ENCODE measurements at regions not wholly inside any gene's neighbourhood (a gene's known extent, or its start where the extent isn't known, plus 50 kb on each side); places are given as distances from the start of the nearest gene placed in this dataset.

GRCh38 chr12:17503742-17504141 lies 586.3 kb downstream of the RERGL start:
- ATAC-seq (ENCODE audit: low read depth), result no peak
- H3K36me3 Mint-ChIP-seq, result no peaks in the 10 kb centered on the region

DNA sequence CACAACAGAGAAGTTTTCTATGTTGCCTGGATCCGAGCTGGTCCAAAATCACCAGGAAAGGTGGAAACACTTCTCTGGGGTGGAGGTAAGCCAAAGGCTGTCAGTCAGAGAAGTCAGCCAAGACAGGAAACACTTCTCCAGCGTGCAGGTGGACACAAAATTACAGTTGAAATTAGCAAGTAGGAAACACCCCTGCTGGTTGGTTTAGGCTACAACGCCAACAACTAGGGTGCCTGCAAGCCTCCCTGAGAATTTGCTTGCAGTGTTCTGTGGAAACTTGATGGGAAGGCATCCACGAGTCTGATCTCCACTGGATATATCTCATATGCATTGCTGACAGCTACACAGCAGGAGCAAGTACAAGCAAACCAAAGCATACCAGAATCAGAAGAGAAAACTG lies 600.5 kb downstream of the RERGL start:
- peaks cover 5% of the 10 kb centered on the region for H3K9me3 Mint-ChIP-seq
- no peak for ATAC-seq (ENCODE audit: low read depth)

More at GRCh38 chr12:17503742-17504141, 586.3 kb downstream of the RERGL start:
- POLR2A ChIA-PET, result no interaction called here
- no peak for DNase-seq
- H3K4me3 Mint-ChIP-seq, result no peak overlapping the region
- H3K27ac Mint-ChIP-seq, result no peak overlapping the region
- no peaks in the 10 kb centered on the region for H3K4me1 Mint-ChIP-seq
- H3K27me3 Mint-ChIP-seq, result no peaks in the 10 kb centered on the region
- H3K9me3 Mint-ChIP-seq, result peaks cover 3% of the 10 kb centered on the region

GRCh38 chr12:17478908-17479673 lies 610.9 kb downstream of the RERGL start:
- H3K27ac Mint-ChIP-seq, result no peak overlapping the region
- POLR2A ChIA-PET, result no interaction called here
- no peak for DNase-seq
- H3K36me3 Mint-ChIP-seq, result no peaks in the 10 kb centered on the region
- no peaks in the 10 kb centered on the region for H3K4me1 Mint-ChIP-seq
- no peak for ATAC-seq (ENCODE audit: low read depth)
- H3K27me3 Mint-ChIP-seq, result no peaks in the 10 kb centered on the region
- no peak overlapping the region for H3K4me3 Mint-ChIP-seq
- peaks cover 16% of the 10 kb centered on the region for H3K9me3 Mint-ChIP-seq

More for the DNA sequence above, 600.5 kb downstream of the RERGL start:
- POLR2A ChIA-PET, result no interaction called here
- Mint-ChIP-seq H3K4me3 (no peak overlapping the region), H3K36me3 (no peaks in the 10 kb centered on the region), H3K27ac (no peak overlapping the region), H3K4me1 (no peaks in the 10 kb centered on the region), H3K27me3 (no peaks in the 10 kb centered on the region)
- DNase-seq, result no peak

DNA sequence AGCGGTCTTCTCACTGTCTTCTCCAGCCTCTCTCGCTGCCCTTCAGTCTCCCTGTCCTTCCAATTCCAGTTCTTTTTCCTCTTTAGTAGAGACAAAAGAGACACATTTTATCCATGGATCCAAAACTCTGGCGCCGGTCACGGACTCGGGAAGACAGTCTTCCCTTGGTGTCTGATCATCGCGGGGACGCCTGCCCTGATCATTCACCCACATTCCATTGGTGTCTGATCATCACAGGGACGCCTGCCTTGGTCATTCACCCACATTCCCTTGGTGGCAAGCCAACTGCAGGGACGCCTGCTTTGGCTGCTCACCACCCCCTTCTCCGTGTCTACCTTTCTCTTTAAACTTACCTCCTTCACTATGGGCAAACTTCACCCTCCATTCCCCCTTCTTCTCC lies 619.5 kb downstream of the RERGL start:
- Mint-ChIP-seq H3K27me3 (no peaks in the 10 kb centered on the region), H3K36me3 (no peaks in the 10 kb centered on the region), H3K4me1 (no peaks in the 10 kb centered on the region), H3K27ac (no peak overlapping the region), H3K4me3 (no peak overlapping the region), H3K9me3 (peaks cover 7% of the 10 kb centered on the region)
- no peak for DNase-seq
- POLR2A ChIA-PET, result no interaction called here
- ATAC-seq (ENCODE audit: low read depth), result no peak

GRCh38 chr12:17459214-17459613 lies 630.8 kb downstream of the RERGL start:
- ATAC-seq (ENCODE audit: low read depth), result no peak
- DNase-seq, result no peak
- Mint-ChIP-seq H3K27ac (no peak overlapping the region), H3K9me3 (peaks cover 7% of the 10 kb centered on the region), H3K36me3 (no peaks in the 10 kb centered on the region), H3K4me1 (no peaks in the 10 kb centered on the region), H3K27me3 (no peaks in the 10 kb centered on the region), H3K4me3 (no peak overlapping the region)
- POLR2A ChIA-PET, result no interaction called here

DNA sequence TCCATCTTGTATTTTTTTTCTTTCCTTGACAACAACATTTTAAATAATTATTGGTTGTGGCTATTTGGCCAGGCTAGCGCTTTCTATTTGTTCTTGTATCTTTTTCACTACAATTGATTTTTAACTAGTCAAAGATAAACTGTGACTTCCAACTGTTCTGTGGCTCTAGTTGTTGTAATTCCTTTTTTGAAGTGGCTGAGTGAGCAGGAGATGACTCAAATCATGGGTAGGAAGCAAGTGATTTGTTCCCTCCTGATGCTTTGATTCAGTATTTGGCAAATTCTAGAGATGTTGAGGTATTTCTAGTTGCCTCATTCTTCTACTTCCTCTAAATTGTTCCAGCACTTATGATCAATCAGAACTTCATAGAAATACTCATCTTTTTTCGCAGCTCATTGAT lies 633.5 kb downstream of the RERGL start:
- H3K27me3 Mint-ChIP-seq, result no peaks in the 10 kb centered on the region
- POLR2A ChIA-PET, result no interaction called here
- no peak overlapping the region for H3K27ac Mint-ChIP-seq
- no peaks in the 10 kb centered on the region for H3K4me1 Mint-ChIP-seq
- no peak for ATAC-seq (ENCODE audit: low read depth)
- peaks cover 7% of the 10 kb centered on the region for H3K9me3 Mint-ChIP-seq
- no peak overlapping the region for H3K4me3 Mint-ChIP-seq
- no peaks in the 10 kb centered on the region for H3K36me3 Mint-ChIP-seq
- no peak for DNase-seq

- Mint-ChIP-seq H3K4me3 (no peak overlapping the region), H3K27me3 (no peaks in the 10 kb centered on the region), H3K9me3 (peaks cover 16% of the 10 kb centered on the region), H3K27ac (no peak overlapping the region), H3K4me1 (no peaks in the 10 kb centered on the region), H3K36me3 (no peaks in the 10 kb centered on the region)
- DNase-seq (no peak), ATAC-seq (ENCODE audit: low read depth) (no peak)
- POLR2A ChIA-PET, result no interaction called here
Observed at GRCh38 chr12:17438141-17438540, 651.9 kb downstream of the RERGL start.

DNA sequence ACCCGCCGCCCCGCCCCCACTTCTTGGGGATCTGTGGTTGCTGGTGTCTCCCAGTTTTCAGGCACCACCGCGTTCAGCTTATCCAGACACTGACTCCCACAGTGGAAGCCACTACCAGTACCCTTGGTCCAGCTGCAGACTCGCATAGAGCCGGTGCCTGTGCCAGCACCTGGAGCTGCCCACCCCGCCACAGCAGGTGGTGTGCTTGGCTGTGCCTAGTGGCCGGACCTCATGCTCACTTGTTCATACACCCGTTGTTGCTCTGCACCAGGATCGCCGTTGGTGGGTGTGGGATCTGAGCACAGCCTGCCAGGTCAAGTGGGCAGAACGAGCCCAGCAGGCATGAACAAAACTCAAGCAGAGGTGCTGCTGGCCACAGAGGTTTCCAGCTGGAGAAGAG lies 673.2 kb downstream of the RERGL start:
- POLR2A ChIA-PET, result no interaction called here
- no peaks in the 10 kb centered on the region for H3K27me3 Mint-ChIP-seq
- H3K36me3 Mint-ChIP-seq, result no peaks in the 10 kb centered on the region
- ATAC-seq (ENCODE audit: low read depth) (no peak), DNase-seq (no peak)
- no peak overlapping the region for H3K4me3 Mint-ChIP-seq
- no peaks in the 10 kb centered on the region for H3K4me1 Mint-ChIP-seq
- H3K9me3 Mint-ChIP-seq, result peaks cover 3% of the 10 kb centered on the region
- no peak overlapping the region for H3K27ac Mint-ChIP-seq

- Mint-ChIP-seq H3K9me3 (peaks cover 8% of the 10 kb centered on the region), H3K4me1 (no peaks in the 10 kb centered on the region), H3K27me3 (no peaks in the 10 kb centered on the region), H3K4me3 (no peak overlapping the region), H3K36me3 (no peaks in the 10 kb centered on the region), H3K27ac (no peak overlapping the region)
- ATAC-seq (ENCODE audit: low read depth) (no peak), DNase-seq (no peak)
- POLR2A ChIA-PET, result no interaction called here
Observed at GRCh38 chr12:17414596-17414995, 675.4 kb downstream of the RERGL start.

DNA sequence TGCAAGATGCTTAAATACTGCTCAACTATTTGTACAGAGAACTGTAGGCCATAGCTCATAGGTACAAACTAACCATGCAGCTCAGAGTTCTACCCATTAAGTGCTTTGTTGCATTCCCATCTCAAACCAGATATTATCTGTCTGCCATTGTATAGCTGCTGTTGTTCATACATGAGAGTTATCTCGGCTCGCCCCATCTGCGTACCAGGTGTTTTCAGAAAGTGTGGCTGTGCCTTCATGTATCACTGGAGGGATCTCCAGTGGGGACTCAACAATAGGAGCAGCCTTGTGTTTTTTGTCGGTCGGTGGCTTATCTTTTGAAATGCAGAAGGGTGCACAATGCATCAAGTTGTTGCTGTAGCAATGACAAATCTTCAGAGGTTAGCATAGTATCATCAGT lies 678.3 kb downstream of the RERGL start:
- POLR2A ChIA-PET, result no interaction called here
- Mint-ChIP-seq H3K36me3 (no peaks in the 10 kb centered on the region), H3K27ac (no peak overlapping the region), H3K4me3 (no peak overlapping the region), H3K27me3 (no peaks in the 10 kb centered on the region), H3K9me3 (peaks cover 6% of the 10 kb centered on the region), H3K4me1 (no peaks in the 10 kb centered on the region)
- DNase-seq (no peak), ATAC-seq (ENCODE audit: low read depth) (no peak)

DNA sequence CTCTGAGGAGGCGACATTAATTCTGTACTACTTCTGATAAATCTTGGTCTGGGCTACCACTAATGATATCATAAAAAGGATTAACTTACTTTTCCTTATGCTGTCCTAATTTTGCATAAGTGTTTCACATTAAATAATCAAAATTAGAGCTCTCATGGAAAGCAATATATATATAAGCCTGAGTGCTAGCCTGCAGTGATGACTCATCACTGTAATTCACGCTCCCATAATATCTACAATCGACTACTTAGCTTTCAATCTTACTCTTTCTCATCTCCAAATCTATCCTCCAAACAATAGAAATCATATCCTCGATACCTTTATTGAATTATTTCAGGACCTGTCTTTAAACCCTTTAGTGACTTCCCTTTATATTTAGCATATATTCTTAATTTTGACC lies 701.3 kb downstream of the RERGL start:
- Mint-ChIP-seq H3K27ac (no peak overlapping the region), H3K36me3 (no peaks in the 10 kb centered on the region), H3K4me1 (no peaks in the 10 kb centered on the region), H3K27me3 (no peaks in the 10 kb centered on the region), H3K4me3 (no peak overlapping the region), H3K9me3 (peaks cover 4% of the 10 kb centered on the region)
- ATAC-seq (ENCODE audit: low read depth) (no peak), DNase-seq (no peak)
- POLR2A ChIA-PET, result no interaction called here

DNA sequence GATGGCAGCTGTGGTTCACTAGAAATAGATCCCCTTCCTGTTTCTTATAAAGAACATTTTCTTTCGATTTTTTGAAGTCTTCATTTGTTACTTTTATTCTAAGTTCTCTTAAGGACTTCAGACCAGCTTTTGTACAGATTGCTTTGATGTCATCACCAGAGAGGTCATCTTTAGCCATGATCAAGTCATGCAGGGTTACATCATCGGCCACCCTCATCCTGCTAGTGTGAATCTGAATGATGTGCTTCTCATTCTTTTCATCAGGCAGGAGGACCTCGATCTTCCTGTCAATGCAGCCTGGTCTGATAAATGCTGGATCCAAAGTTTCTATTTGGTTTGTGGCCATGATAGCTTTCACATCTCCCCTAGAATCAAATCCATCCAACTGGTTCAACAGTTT lies 706.7 kb downstream of the RERGL start:
- H3K27ac Mint-ChIP-seq, result no peak overlapping the region
- no peaks in the 10 kb centered on the region for H3K36me3 Mint-ChIP-seq
- DNase-seq (no peak), ATAC-seq (ENCODE audit: low read depth) (no peak)
- POLR2A ChIA-PET, result no interaction called here
- peaks cover 9% of the 10 kb centered on the region for H3K9me3 Mint-ChIP-seq
- H3K4me3 Mint-ChIP-seq, result no peak overlapping the region
- H3K27me3 Mint-ChIP-seq, result no peaks in the 10 kb centered on the region
- no peaks in the 10 kb centered on the region for H3K4me1 Mint-ChIP-seq

GRCh38 chr12:17381211-17381610 lies 708.8 kb downstream of the RERGL start:
- H3K27me3 Mint-ChIP-seq, result no peaks in the 10 kb centered on the region
- H3K4me1 Mint-ChIP-seq, result no peaks in the 10 kb centered on the region
- DNase-seq (no peak), ATAC-seq (ENCODE audit: low read depth) (no peak)
- POLR2A ChIA-PET, result no interaction called here
- H3K36me3 Mint-ChIP-seq, result no peaks in the 10 kb centered on the region
- no peak overlapping the region for H3K27ac Mint-ChIP-seq
- peaks cover 9% of the 10 kb centered on the region for H3K9me3 Mint-ChIP-seq
- no peak overlapping the region for H3K4me3 Mint-ChIP-seq

GRCh38 chr12:17372508-17372907 lies 717.5 kb downstream of the RERGL start:
- Mint-ChIP-seq H3K4me1 (no peaks in the 10 kb centered on the region), H3K36me3 (no peaks in the 10 kb centered on the region), H3K27me3 (no peaks in the 10 kb centered on the region), H3K9me3 (peaks cover 2% of the 10 kb centered on the region), H3K4me3 (no peak overlapping the region), H3K27ac (no peak overlapping the region)
- DNase-seq, result no peak
- ATAC-seq (ENCODE audit: low read depth), result no peak
- POLR2A ChIA-PET, result no interaction called here
